ENCODE measurements at regions not wholly inside any gene's neighbourhood (a gene's known extent, or its start where the extent isn't known, plus 50 kb on each side); places are given as distances from the start of the nearest gene placed in this dataset.

DNA sequence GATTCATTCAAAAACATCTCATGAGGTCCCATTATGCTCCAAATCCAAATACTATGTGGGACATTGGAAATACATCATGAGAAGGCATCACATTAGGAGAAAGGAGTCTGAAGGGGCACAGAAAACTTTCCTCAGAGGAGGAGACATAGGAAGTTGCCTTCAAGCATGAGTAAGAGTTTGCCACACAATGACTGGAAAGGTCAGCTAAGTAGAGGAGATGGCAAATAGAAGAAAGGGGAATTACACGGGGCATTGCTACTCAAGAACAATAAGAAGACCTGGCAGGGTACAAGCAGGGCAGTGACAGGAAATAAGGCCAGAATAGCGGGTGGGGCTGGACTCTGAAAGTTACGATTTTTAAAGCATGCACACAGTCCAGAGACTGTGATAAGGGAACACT lies 231.6 kb downstream of the SPRY2 start:
- TF ChIP-seq, protein P1, sequence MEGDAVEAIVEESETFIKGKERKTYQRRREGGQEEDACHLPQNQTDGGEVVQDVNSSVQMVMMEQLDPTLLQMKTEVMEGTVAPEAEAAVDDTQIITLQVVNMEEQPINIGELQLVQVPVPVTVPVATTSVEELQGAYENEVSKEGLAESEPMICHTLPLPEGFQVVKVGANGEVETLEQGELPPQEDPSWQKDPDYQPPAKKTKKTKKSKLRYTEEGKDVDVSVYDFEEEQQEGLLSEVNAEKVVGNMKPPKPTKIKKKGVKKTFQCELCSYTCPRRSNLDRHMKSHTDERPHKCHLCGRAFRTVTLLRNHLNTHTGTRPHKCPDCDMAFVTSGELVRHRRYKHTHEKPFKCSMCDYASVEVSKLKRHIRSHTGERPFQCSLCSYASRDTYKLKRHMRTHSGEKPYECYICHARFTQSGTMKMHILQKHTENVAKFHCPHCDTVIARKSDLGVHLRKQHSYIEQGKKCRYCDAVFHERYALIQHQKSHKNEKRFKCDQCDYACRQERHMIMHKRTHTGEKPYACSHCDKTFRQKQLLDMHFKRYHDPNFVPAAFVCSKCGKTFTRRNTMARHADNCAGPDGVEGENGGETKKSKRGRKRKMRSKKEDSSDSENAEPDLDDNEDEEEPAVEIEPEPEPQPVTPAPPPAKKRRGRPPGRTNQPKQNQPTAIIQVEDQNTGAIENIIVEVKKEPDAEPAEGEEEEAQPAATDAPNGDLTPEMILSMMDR (IDR thresholded peaks at IDR 0.05) = no peak
- no peak for TF ChIP-seq POLR2A (IDR thresholded peaks at IDR 0.05)
